Pons (tissue), 1 donor: ENCODE measurements at regions not wholly inside any gene's neighbourhood (a gene's known extent, or its start where the extent isn't known, plus 50 kb on each side); places are given as distances from the start of the nearest gene placed in this dataset.
"Not testable (repeated sequence)": the region's sequence is repeated elsewhere in the genome, so short reads cannot be mapped to it uniquely, and the experiment has no call there.

ENCODE experiments used
- DNase-seq: peaks from one replicate; pipeline ENCODE4 v3.0.0-alpha.2; 2016; ENCODE audit warnings: low spot score

DNA sequence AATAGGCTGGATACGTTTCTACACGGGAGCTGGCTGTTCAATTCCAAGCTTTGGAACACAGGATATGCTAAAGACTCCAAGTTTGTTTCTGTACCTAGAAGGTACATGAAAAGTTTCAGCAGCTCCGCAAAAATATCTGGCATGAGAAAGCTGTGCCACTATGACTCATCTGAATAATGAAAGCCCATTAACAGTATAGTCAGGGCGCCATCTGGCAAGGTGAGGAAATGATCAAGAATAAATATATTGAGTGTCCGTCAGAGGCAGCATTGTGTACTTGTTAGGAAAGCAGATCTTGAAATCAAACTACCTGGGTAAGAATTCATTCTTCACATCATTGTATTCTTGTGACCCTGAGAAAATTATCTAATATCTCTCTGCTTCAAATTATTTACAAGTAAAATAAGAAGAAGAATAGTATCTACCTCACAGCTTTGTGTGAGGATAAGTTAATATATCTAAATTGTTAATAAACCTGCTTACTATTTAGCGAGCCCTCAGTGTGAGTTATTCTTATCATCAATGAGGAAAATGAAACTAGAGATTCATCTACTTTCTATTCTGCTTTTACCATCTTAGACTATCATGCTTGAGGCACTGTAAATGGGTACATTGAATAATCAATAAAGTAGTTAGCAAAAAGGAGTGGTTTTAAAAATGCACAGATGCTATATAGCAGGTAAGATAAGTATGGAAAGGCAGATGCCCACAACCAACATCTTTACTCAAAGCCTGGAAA lies 53.5 kb downstream of the FSCB start:
- DNase-seq = peak; percentile 20

- DNase-seq = not testable (repeated sequence)
These were observed 56.9 kb downstream of the FSCB start for GRCh38 chr14:44450232-44450631.

DNA sequence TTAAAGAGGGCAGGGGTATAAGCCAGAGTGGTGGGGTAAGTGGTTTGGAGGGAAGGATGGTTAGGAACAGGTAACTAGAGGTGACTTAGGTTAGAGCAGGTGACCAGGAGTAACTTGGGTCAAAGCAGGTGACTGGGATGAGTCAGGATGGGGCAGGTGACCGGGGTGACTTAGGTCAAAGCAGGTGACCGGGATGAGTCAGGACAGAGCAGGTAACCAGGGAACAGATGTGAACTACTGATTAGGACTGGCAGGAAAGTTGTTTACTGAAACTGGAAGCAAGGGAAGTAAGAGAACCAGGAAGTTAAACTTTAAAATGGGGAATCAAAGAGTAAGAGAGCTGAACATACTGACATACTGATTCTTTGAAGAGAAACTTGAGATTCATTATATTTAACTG lies 57.4 kb downstream of the FSCB start:
- DNase-seq = no peak

DNA sequence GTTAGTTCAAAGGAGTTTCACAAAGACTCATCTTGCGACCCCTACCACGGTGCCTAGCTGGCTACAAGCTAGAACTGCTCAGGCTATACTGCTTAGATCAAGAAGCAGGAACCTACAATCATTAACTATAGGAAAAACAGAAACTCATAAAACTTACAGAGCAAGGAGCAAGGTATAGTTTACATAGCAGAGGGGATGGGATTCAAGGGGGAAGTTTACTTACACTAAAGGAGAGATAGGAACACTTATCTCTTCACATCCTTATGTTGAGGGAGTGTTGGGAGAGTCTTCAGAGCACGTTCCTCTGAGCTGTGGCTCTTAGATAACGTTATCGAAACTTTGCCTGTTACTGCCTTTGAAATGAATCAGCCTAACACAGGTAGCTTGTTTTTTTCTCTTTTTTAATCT lies 58.1 kb downstream of the FSCB start:
- no peak for DNase-seq

- no peak for DNase-seq
These were observed 60.1 kb downstream of the FSCB start for GRCh38 chr14:44446965-44447364.

DNA sequence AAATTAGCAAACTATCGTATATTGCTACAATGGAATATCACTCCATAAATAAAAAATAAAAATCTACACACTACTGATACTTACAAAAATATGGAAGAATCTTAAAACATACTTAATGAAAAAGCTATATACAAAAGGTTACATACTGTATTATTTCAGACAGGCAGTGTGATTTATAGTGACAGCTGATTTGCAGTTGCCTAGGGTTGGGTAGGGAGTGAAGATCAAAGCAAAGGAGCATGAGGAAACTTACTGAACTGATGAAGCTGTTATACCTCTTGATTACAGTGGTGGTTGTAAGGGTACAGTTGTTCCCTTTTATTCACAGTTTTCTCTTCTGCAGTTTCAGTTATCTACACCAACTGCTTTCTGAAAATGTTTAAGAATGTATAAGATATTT lies 62.6 kb downstream of the FSCB start:
- no peak for DNase-seq

DNA sequence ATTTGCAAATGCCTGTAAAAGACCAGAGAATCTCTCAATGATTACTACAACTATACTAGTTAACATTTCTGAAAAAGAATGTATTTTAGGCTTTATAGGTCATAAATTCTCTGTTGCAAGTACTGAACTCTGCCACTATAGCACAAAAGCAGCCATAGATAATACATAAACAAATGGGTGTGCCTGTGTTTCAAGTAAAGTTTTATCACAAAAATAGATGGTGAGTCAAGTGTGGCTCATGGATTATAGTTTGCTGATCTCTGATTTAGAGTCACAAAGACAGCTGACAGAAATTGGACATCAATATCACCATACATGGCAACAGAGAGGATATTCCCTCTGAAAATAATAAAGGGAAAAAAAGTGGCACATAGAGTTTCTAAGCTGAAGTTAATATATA lies 68.1 kb downstream of the FSCB start:
- DNase-seq = no peak

DNA sequence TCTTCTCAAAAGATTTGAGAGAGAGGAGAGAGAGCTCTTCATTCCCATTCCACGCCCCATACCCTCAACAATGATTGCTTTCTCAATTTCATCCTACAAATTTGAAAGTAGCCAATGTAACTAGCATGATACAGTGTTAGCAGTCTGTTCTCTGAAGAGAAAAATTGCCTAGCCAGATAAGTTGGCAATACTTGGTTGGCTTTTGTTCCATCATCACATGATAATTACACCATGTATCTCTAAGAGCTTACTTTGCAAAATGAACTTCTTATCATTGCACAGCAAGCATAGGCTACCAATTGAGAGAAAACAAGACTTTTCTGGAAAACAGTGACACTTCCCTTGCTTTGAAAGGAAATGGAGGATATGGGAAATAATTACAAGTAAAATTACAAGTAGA lies 68.9 kb downstream of the FSCB start:
- no peak for DNase-seq

DNA sequence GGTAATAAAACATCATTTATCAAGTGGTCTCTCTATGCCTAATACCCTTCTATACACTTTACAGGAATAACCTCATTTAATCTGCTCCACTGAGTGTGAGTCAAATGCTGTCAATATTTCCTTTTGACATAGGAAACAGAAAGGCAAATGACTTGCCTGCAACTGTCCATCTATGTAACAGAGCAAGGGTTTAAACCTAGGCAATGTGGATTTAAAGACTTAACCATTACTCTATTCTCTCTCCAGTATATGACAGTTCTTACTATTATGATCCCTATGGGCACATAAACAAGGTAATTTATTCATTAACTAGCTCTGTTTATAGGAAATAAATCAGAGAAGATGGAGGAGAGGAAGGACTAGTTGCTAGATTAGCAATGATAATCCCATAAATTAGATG lies 70.6 kb downstream of the FSCB start:
- no peak for DNase-seq

DNA sequence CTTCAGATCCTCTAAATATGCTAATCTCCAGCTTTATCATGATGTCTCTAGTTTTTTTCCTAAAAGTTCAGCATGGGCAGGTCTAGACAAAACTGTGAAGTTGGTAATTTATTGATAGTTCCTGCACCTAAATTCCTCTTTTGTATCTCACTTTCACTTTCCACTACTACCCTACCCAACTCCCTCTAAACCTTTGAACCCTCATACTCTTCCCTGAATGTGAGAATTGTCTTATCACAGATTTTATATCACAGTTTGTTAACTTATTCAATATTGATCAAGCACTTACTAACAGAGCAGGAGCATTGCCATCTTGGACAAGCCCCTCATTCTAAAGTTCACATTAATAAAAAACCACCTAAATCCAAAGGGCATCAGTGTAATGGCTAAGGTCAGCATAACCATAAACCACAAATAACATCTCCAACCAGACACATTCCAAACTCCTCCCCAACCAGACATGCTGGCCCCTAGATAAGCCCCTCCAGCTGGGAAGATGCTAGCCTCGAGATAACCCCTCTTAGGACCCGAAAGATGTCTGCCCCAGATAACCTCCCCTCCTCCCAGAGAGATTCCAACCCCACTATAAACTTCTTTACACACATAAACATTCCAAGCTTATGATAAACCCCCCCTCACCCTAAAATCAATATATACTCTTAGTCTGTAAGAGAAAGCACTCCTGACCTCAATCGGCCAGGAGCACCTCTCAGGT lies 78.7 kb downstream of the FSCB start:
- no peak for DNase-seq

- no peak for DNase-seq
These were observed 84.4 kb downstream of the FSCB start for GRCh38 chr14:44422699-44423098.

- no peak for DNase-seq
These were observed 86.9 kb downstream of the FSCB start for GRCh38 chr14:44420226-44420625.

- no peak for DNase-seq
These were observed 88.2 kb downstream of the FSCB start for GRCh38 chr14:44418856-44419255.

GRCh38 chr14:44417809-44418208 lies 89.3 kb downstream of the FSCB start:
- no peak for DNase-seq

DNA sequence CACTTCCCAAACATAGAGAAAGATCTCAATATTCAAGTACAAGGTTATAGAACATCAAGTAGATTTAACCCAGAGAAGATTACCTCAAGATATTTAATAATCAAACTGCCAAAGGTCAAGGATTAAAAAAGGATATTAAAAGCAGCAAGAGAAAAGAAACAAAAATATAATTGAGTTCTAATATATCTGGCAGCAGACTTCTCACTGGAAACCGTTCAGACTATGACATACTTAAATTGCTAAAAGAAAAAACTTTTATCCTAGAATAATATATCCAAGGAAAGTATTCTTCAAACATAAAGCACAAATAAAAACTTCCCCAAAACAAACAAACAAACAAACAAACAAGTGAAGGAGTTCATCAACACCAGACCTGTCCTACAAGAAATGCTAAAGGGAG lies 92.4 kb downstream of the FSCB start:
- DNase-seq = no peak

GRCh38 chr14:44412858-44413569 lies 94.1 kb downstream of the FSCB start:
- no peak for DNase-seq

DNA sequence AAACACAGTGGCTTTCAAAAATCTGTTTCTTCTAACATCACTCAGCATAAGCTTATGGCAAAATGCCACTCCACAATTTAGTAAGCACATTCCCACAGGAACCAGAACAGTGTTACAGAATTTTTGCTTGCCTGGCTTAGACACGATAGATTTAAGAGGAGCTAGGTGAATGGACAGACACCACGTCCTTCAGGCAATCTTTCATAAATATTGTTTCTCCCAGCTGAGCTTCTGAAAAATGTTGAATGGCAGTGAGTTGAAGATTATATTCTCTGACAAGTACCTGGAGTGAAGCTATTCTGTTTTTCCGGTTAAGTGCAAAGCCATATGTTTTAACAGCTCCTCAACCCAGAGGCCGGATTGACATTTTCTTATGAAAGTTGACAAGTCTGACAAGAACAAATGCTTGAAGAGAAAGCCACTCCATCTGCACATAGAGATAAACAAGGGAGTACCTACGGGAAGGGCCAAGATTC lies 102.0 kb downstream of the FSCB start:
- DNase-seq = no peak

GRCh38 chr14:44404599-44404998 lies 102.5 kb downstream of the FSCB start:
- DNase-seq = no peak

DNA sequence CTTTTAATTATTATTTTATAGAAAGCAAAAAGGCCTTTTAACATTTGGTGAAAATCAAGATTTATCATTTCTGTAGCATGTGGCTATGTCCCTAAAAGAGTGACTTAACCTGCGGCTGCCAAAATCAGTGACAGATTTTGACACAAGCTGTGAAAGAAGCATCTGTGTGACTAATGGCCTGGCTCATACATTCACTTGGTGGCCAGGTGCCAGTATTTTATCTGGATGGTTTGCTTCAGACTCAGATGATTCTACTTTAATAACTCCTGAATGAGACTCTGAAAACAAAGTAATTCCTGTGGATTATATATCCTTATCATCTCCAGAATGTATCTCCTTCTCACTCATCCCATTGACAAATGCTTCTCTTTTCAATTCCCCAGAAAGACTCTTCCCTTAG lies 103.0 kb downstream of the FSCB start:
- peak; percentile 8 for DNase-seq

GRCh38 chr14:44403193-44403592 lies 103.9 kb downstream of the FSCB start:
- no peak for DNase-seq

- DNase-seq = no peak
These were observed 110.9 kb downstream of the FSCB start for GRCh38 chr14:44396226-44396625.

GRCh38 chr14:44392984-44393383 lies 114.1 kb downstream of the FSCB start:
- no peak for DNase-seq

- DNase-seq = no peak
These were observed 118.8 kb downstream of the FSCB start for GRCh38 chr14:44388306-44388705.
